ENCODE measurements at regions not wholly inside any gene's neighbourhood (a gene's known extent, or its start where the extent isn't known, plus 50 kb on each side); places are given as distances from the start of the nearest gene placed in this dataset.

GRCh38 chr5:107021575-107021974 is 649.2 kb downstream of the EFNA5 start:
- intact Hi-C loops (cut with DNase I): no loop called here
- ATAC-seq (no peak), DNase-seq (no peak)
- H3K4me3 ChIP-seq: no peak overlapping the region
- no peaks in the 10 kb centered on the region for H3K27me3 ChIP-seq
- TF ChIP-seq POLR2A (IDR thresholded peaks at IDR 0.05) (no peak), CTCF (IDR thresholded peaks at IDR 0.05) (no peak)
- H3K36me3 ChIP-seq: no peaks in the 10 kb centered on the region
- no peaks in the 10 kb centered on the region for H3K9me3 ChIP-seq
- H3K4me1 ChIP-seq: no peaks in the 10 kb centered on the region
- WGBS (ENCODE audit: insufficient coverage, low coverage, low lambda C conversion rate, missing lambda C conversion rate): 77% methylated on average over 2 of the region's 2 CpGs
- H3K27ac ChIP-seq: no peak overlapping the region

GRCh38 chr5:107020626-107021025 is 650.1 kb downstream of the EFNA5 start:
- Histone ChIP-seq H3K36me3 (no peaks in the 10 kb centered on the region), H3K27ac (no peak overlapping the region), H3K4me1 (no peaks in the 10 kb centered on the region), H3K27me3 (no peaks in the 10 kb centered on the region), H3K9me3 (no peaks in the 10 kb centered on the region), H3K4me3 (no peak overlapping the region)
- ATAC-seq: no peak
- no peak for DNase-seq
- intact Hi-C loops (cut with DNase I): no loop called here
- TF ChIP-seq POLR2A (IDR thresholded peaks at IDR 0.05): no peak
- TF ChIP-seq CTCF (IDR thresholded peaks at IDR 0.05): no peak
- WGBS (ENCODE audit: insufficient coverage, low coverage, low lambda C conversion rate, missing lambda C conversion rate): 41% methylated on average over 2 of the region's 2 CpGs

GRCh38 chr5:107017616-107018015 is 653.1 kb downstream of the EFNA5 start:
- intact Hi-C loops (cut with DNase I): no loop called here
- no peaks in the 10 kb centered on the region for H3K9me3 ChIP-seq
- no peak overlapping the region for H3K4me3 ChIP-seq
- H3K36me3 ChIP-seq: no peaks in the 10 kb centered on the region
- WGBS (ENCODE audit: insufficient coverage, low coverage, low lambda C conversion rate, missing lambda C conversion rate): 33% methylated on average over 1 of the region's 1 CpG
- ATAC-seq (no peak), DNase-seq (no peak)
- TF ChIP-seq POLR2A (IDR thresholded peaks at IDR 0.05) (no peak), CTCF (IDR thresholded peaks at IDR 0.05) (no peak)
- no peak overlapping the region for H3K27ac ChIP-seq
- H3K27me3 ChIP-seq: no peaks in the 10 kb centered on the region
- no peaks in the 10 kb centered on the region for H3K4me1 ChIP-seq

- WGBS (ENCODE audit: insufficient coverage, low coverage, low lambda C conversion rate, missing lambda C conversion rate): 83% methylated on average over 10 of the region's 10 CpGs
- Histone ChIP-seq H3K27ac (no peak overlapping the region), H3K36me3 (no peaks in the 10 kb centered on the region), H3K4me1 (no peaks in the 10 kb centered on the region), H3K27me3 (no peaks in the 10 kb centered on the region), H3K4me3 (no peak overlapping the region), H3K9me3 (no peaks in the 10 kb centered on the region)
- TF ChIP-seq CTCF (IDR thresholded peaks at IDR 0.05) (no peak), POLR2A (IDR thresholded peaks at IDR 0.05) (no peak)
- ATAC-seq: no peak
- DNase-seq: no peak
- intact Hi-C loops (cut with DNase I): no loop called here
Measured at GRCh38 chr5:107012371-107012770, 658.4 kb downstream of the EFNA5 start.

- no peak for DNase-seq
- intact Hi-C loops (cut with DNase I): no loop called here
- no peak overlapping the region for H3K27ac ChIP-seq
- ATAC-seq: no peak
- no peaks in the 10 kb centered on the region for H3K9me3 ChIP-seq
- WGBS (ENCODE audit: insufficient coverage, low coverage, low lambda C conversion rate, missing lambda C conversion rate): 44% methylated on average over 5 of the region's 7 CpGs
- no peaks in the 10 kb centered on the region for H3K36me3 ChIP-seq
- H3K4me3 ChIP-seq: no peak overlapping the region
- H3K4me1 ChIP-seq: no peaks in the 10 kb centered on the region
- H3K27me3 ChIP-seq: no peaks in the 10 kb centered on the region
- TF ChIP-seq POLR2A (IDR thresholded peaks at IDR 0.05) (no peak), CTCF (IDR thresholded peaks at IDR 0.05) (no peak)
Measured at GRCh38 chr5:107011605-107012004, 659.1 kb downstream of the EFNA5 start.

Data from right lobe of liver (tissue), 6 donors.